H9 (cell line): ENCODE measurements at regions not wholly inside any gene's neighbourhood (a gene's known extent, or its start where the extent isn't known, plus 50 kb on each side); places are given as distances from the start of the nearest gene placed in this dataset.

ENCODE experiments used
- DNase-seq: peaks from one replicate; pipeline ENCODE4 v3.0.0-alpha.2; 2017
- H2AFZ ChIP-seq: one replicate; pipeline ENCODE4 v1.6.1; 2013; ENCODE audit warnings: mild to moderate bottlenecking, low read length, control low read depth, moderate library complexity
- H2AK5ac ChIP-seq: 2 replicates; pipeline ENCODE4 v1.6.1; 2013; ENCODE audit warnings: low read length, control low read depth, mixed read lengths; ENCODE audit not compliant: insufficient read length
- H2BK120ac ChIP-seq: one replicate; pipeline ENCODE4 v1.6.1; 2013; ENCODE audit warnings: low read depth, mild to moderate bottlenecking, low read length, control low read depth, inconsistent platforms; ENCODE audit not compliant: poor library complexity, severe bottlenecking
- H2BK12ac ChIP-seq: 2 replicates; pipeline ENCODE4 v1.6.1; 2013; ENCODE audit warnings: low read length, control low read depth, mixed read lengths, low read depth; ENCODE audit not compliant: insufficient read length
- H2BK15ac ChIP-seq: 2 replicates; pipeline ENCODE4 v1.6.1; 2013; ENCODE audit warnings: low read depth, low read length, control low read depth
- H2BK20ac ChIP-seq: one replicate; pipeline ENCODE4 v1.6.1; 2013; ENCODE audit warnings: low read depth, mild to moderate bottlenecking, low read length, control low read depth, inconsistent platforms; ENCODE audit not compliant: poor library complexity, severe bottlenecking
- H2BK5ac ChIP-seq: 2 replicates; pipeline ENCODE4 v1.6.1; 2013; ENCODE audit warnings: low read length, control low read depth, mixed read lengths; ENCODE audit not compliant: insufficient read length
- H3K14ac ChIP-seq: 2 replicates; pipeline ENCODE4 v1.6.1; 2013; ENCODE audit warnings: low read length, control low read depth; ENCODE audit not compliant: insufficient read depth
- H3K18ac ChIP-seq: 2 replicates; pipeline ENCODE4 v1.6.1; 2013; ENCODE audit warnings: low read depth, mild to moderate bottlenecking, mixed read lengths, low read length, control low read depth; ENCODE audit not compliant: insufficient read length
- H3K23ac ChIP-seq: 2 replicates; pipeline ENCODE4 v1.6.1; 2013; ENCODE audit warnings: low read length, control low read depth, mixed read lengths, low read depth; ENCODE audit not compliant: insufficient read length
- H3K23me2 ChIP-seq: 2 replicates; pipeline ENCODE4 v1.6.1; 2013; ENCODE audit warnings: low read depth, mild to moderate bottlenecking, mixed read lengths, low read length, control low read depth; ENCODE audit not compliant: insufficient read length, poor library complexity, severe bottlenecking
- H3K27ac ChIP-seq: 2 replicates; pipeline ENCODE4 v1.5.1; 2013; ENCODE audit warnings: low read length, control low read depth, mixed read lengths, low read depth; ENCODE audit not compliant: insufficient read length
- H3K27me3 ChIP-seq: 2 replicates; pipeline ENCODE4 v1.6.1; 2013; ENCODE audit warnings: low read length, control low read depth, inconsistent platforms; ENCODE audit not compliant: insufficient read depth
- H3K4ac ChIP-seq: 2 replicates; pipeline ENCODE4 v1.6.1; 2013; ENCODE audit warnings: low read depth, mild to moderate bottlenecking, control low read depth, inconsistent platforms, low read length, moderate library complexity
- H3K4me1 ChIP-seq: 2 replicates; pipeline ENCODE4 v1.6.1; 2013; ENCODE audit warnings: low read length, control low read depth, inconsistent platforms; ENCODE audit not compliant: insufficient read depth
- H3K4me2 ChIP-seq: 2 replicates; pipeline ENCODE4 v1.6.1; 2013; ENCODE audit warnings: low read length, control low read depth, mixed read lengths; ENCODE audit not compliant: insufficient read length, insufficient read depth
- H3K56ac ChIP-seq: 2 replicates; pipeline ENCODE4 v1.6.1; 2013; ENCODE audit warnings: low read depth, mild to moderate bottlenecking, mixed read lengths, low read length, control low read depth; ENCODE audit not compliant: insufficient read length
- H3K79me1 ChIP-seq: 2 replicates; pipeline ENCODE4 v1.6.1; 2013; ENCODE audit warnings: low read depth, mild to moderate bottlenecking, moderate library complexity, low read length, control low read depth, inconsistent platforms; ENCODE audit not compliant: insufficient read depth, poor library complexity, severe bottlenecking
- H3K79me2 ChIP-seq: 2 replicates; pipeline ENCODE4 v1.6.1; 2013; ENCODE audit warnings: low read length, control low read depth, inconsistent platforms; ENCODE audit not compliant: insufficient read depth
- H3K9ac ChIP-seq: 2 replicates; pipeline ENCODE4 v1.6.1; 2013; ENCODE audit warnings: low read length, control low read depth, mixed read lengths; ENCODE audit not compliant: insufficient read length; ENCODE audit errors: extremely low read depth
- H3K9me3 ChIP-seq: one replicate; pipeline ENCODE4 v1.6.1; 2013; ENCODE audit warnings: low read depth, low read length, inconsistent platforms; ENCODE audit not compliant: control insufficient read depth
- H3T11ph ChIP-seq: one replicate; pipeline ENCODE4 v1.6.1; 2013; ENCODE audit warnings: mild to moderate bottlenecking, low read length, control low read depth, inconsistent platforms
- H4K20me1 ChIP-seq: one replicate; pipeline ENCODE4 v1.6.1; 2013; ENCODE audit not compliant: control insufficient read depth, insufficient read length, insufficient read depth
- H4K5ac ChIP-seq: 2 replicates; pipeline ENCODE4 v1.6.1; 2013; ENCODE audit warnings: low read depth, mild to moderate bottlenecking, mixed read lengths, low read length, control low read depth; ENCODE audit not compliant: insufficient read length
- H4K8ac ChIP-seq: replicated peaks from 2 replicates; pipeline ENCODE4 v1.6.1; 2013; ENCODE audit warnings: low read length, control low read depth, mixed read lengths, low read depth; ENCODE audit not compliant: insufficient read length
- H4K91ac ChIP-seq: 2 replicates; pipeline ENCODE4 v1.6.1; 2013; ENCODE audit warnings: low read depth, mild to moderate bottlenecking, moderate library complexity, mixed read lengths, low read length, control low read depth; ENCODE audit not compliant: insufficient read length
- H3K27ac Mint-ChIP-seq, 3 experiments: 2 replicates in 2 of 3; 3 replicates in 1 of 3; pipeline ENCODE4 v1.8.0; 2020 to 2021; ENCODE audit warnings: mixed read lengths in 3 of 3, mild to moderate bottlenecking in 1 of 3, moderate library complexity in 1 of 3
- H3K27me3 Mint-ChIP-seq: 2 replicates; pipeline ENCODE4 v1.8.0; 2021; ENCODE audit warnings: low read depth, mild to moderate bottlenecking, moderate library complexity, mixed read lengths
- H3K36me3 Mint-ChIP-seq, 3 experiments: 2 replicates in 2 of 3; 3 replicates in 1 of 3; pipeline ENCODE4 v1.8.0; 2020 to 2021; ENCODE audit warnings: low read depth in 3 of 3, mixed read lengths in 3 of 3; ENCODE audit not compliant: insufficient read depth in 1 of 3
- H3K4me1 Mint-ChIP-seq, 2 experiments: 2 replicates each; pipeline ENCODE4 v1.8.0; 2020; ENCODE audit warnings: mixed read lengths in 2 of 2
- H3K4me3 Mint-ChIP-seq, 2 experiments: 2 replicates in 1 of 2; 3 replicates in 1 of 2; pipeline ENCODE4 v1.8.0; 2020 to 2021; ENCODE audit warnings: mild to moderate bottlenecking in 2 of 2, mixed read lengths in 2 of 2, moderate library complexity in 1 of 2
- H3K9me3 Mint-ChIP-seq, 2 experiments: 2 replicates in 1 of 2; 3 replicates in 1 of 2; pipeline ENCODE4 v1.8.0; 2020; ENCODE audit warnings: mild to moderate bottlenecking in 2 of 2, mixed read lengths in 2 of 2, moderate library complexity in 1 of 2
- WGBS: extraction: QIAGEN DNeasy Blood & Tissue Kit; methylation state at CpG from one replicate; pipeline ENCODE4 v1.1.7; 2013; ENCODE audit warnings: missing lambda C conversion rate, low lambda C conversion rate, mixed read lengths; ENCODE audit not compliant: insufficient read length; ENCODE audit errors: extremely low coverage; 5-methylcytosine and 5-hydroxymethylcytosine counted together
- TF ChIP-seq, protein P1 (sequence below): fragments of 200-600 bp; sonication (generic); conservative IDR thresholded peaks from 3 replicates; pipeline ENCODE4 v1.8.0; 2021; ENCODE audit warnings: antibody characterized with exemption, mild to moderate bottlenecking

DNA sequence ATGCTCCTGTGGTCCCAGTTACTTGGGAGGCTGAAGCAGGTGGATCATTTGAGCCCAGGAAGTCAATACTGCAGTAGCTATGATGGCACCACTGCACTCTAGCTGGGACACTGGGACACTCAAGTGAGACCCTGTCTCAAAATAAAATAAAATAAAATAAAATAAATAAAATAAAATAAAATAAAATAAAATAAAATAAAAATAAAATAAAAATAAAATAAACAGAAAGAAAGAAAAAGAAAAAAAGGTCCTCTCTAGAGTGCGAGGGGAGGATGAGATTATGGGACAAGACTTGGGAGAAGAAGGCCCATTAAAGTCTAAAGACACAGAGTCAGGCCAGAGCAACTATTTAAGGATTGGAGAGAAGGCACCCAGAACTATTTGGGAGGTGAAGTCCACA, 172.5 kb downstream of the IER5 start:
- peaks cover 0 to under 1% (median 0%) of the 10 kb centered on the region in 3 experiments; a peak in 3 of 7 replicates for H3K36me3 Mint-ChIP-seq
- TF ChIP-seq, protein P1, sequence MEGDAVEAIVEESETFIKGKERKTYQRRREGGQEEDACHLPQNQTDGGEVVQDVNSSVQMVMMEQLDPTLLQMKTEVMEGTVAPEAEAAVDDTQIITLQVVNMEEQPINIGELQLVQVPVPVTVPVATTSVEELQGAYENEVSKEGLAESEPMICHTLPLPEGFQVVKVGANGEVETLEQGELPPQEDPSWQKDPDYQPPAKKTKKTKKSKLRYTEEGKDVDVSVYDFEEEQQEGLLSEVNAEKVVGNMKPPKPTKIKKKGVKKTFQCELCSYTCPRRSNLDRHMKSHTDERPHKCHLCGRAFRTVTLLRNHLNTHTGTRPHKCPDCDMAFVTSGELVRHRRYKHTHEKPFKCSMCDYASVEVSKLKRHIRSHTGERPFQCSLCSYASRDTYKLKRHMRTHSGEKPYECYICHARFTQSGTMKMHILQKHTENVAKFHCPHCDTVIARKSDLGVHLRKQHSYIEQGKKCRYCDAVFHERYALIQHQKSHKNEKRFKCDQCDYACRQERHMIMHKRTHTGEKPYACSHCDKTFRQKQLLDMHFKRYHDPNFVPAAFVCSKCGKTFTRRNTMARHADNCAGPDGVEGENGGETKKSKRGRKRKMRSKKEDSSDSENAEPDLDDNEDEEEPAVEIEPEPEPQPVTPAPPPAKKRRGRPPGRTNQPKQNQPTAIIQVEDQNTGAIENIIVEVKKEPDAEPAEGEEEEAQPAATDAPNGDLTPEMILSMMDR: no peak
- no peak overlapping the region for H3K4me3 Mint-ChIP-seq
- Histone ChIP-seq H3K79me2 (no peaks in the 10 kb centered on the region), H3K9me3 (no peaks in the 10 kb centered on the region), H3K79me1 (no peaks in the 10 kb centered on the region), H3K14ac (no peak overlapping the region), H3K56ac (no peak overlapping the region), H2BK20ac (no peak overlapping the region), H2BK120ac (no peak overlapping the region), H4K8ac (no peak overlapping the region), H2AK5ac (no peak overlapping the region), H3K4me1 (no peaks in the 10 kb centered on the region), H4K5ac (no peak overlapping the region), H3K4ac (no peak overlapping the region), H3K27ac (no peak overlapping the region), H4K20me1 (no peaks in the 10 kb centered on the region), H2BK12ac (no peak overlapping the region), H3K23ac (no peak overlapping the region), H3K23me2 (no peaks in the 10 kb centered on the region), H2BK5ac (no peak overlapping the region), H3K27me3 (no peaks in the 10 kb centered on the region; the same call in 1 of the 2 replicates), H2BK15ac (no peak overlapping the region), H4K91ac (no peak overlapping the region), H3T11ph (no peak overlapping the region), H2AFZ (no peak overlapping the region), H3K4me2 (no peak overlapping the region), H3K9ac (no peak overlapping the region), H3K18ac (no peak overlapping the region)
- DNase-seq: no peak
- H3K27ac Mint-ChIP-seq: no peak overlapping the region
- H3K9me3 Mint-ChIP-seq: peaks cover 0 to 2% of the 10 kb centered on the region in 2 experiments; a peak in 2 of 5 replicates
- no CpG with 5 or more reads among the region's 1 CpG for WGBS
- H3K4me1 Mint-ChIP-seq: peaks cover 7 to 14% of the 10 kb centered on the region in 2 experiments
- H3K27me3 Mint-ChIP-seq: peaks cover 32% of the 10 kb centered on the region
